GM21528 (cell line): ENCODE measurements at regions not wholly inside any gene's neighbourhood (a gene's known extent, or its start where the extent isn't known, plus 50 kb on each side); places are given as distances from the start of the nearest gene placed in this dataset.
"Not testable (repeated sequence)": the region's sequence is repeated elsewhere in the genome, so short reads cannot be mapped to it uniquely, and the experiment has no call there.

ENCODE experiments used
- ATAC-seq: cut with Tn5 transposase; IDR thresholded peaks from one replicate; pipeline ENCODE4 v1.9.1; 2021; ENCODE audit warnings: mild to moderate bottlenecking, moderate library complexity; ENCODE audit not compliant: unreplicated experiment, low FRiP score

GRCh38 chr2:2663401-2664036 is 332.4 kb upstream of the MYT1L start:
- ATAC-seq: no peak

- no peak for ATAC-seq
Observed at GRCh38 chr2:2662847-2663356, 331.8 kb upstream of the MYT1L start.

- no peak for ATAC-seq
Observed at GRCh38 chr2:2662037-2662846, 331.2 kb upstream of the MYT1L start.

GRCh38 chr2:2660789-2661355 is 329.8 kb upstream of the MYT1L start:
- ATAC-seq: no peak

- ATAC-seq: no peak
Observed at GRCh38 chr2:2657121-2657962, 326.3 kb upstream of the MYT1L start.

GRCh38 chr2:2656115-2657011 is 325.3 kb upstream of the MYT1L start:
- no peak for ATAC-seq

GRCh38 chr2:2655453-2656114 is 324.5 kb upstream of the MYT1L start:
- no peak for ATAC-seq

- no peak for ATAC-seq
Observed at GRCh38 chr2:2653231-2653630, 322.2 kb upstream of the MYT1L start.

GRCh38 chr2:2650608-2651375 is 319.7 kb upstream of the MYT1L start:
- no peak for ATAC-seq

GRCh38 chr2:2649109-2650072 is 318.3 kb upstream of the MYT1L start:
- ATAC-seq: no peak

- no peak for ATAC-seq
Observed at GRCh38 chr2:2648094-2648493, 317.0 kb upstream of the MYT1L start.

GRCh38 chr2:2647141-2647541 is 316.1 kb upstream of the MYT1L start:
- no peak for ATAC-seq

GRCh38 chr2:2646433-2647051 is 315.5 kb upstream of the MYT1L start:
- no peak for ATAC-seq

- ATAC-seq: no peak
Observed at GRCh38 chr2:2645162-2645855, 314.2 kb upstream of the MYT1L start.

GRCh38 chr2:2644751-2645150 is 313.7 kb upstream of the MYT1L start:
- not testable (repeated sequence) for ATAC-seq

- no peak for ATAC-seq
Observed at GRCh38 chr2:2644040-2644439, 313.0 kb upstream of the MYT1L start.
